SK-N-SH (cell line): ENCODE measurements at regions not wholly inside any gene's neighbourhood (a gene's known extent, or its start where the extent isn't known, plus 50 kb on each side); places are given as distances from the start of the nearest gene placed in this dataset.

Source experiments
- CTCF ChIA-PET: fragments of 300-600, 350-600 bp; formaldehyde crosslinking; extraction: SDS; loops from one replicate; lab custom pipeline; 2021; lab: Yijun Ruan, JAX
- POLR2A ChIA-PET: fragments of 350-600 bp; sonication (Branson Sonifier 250); formaldehyde crosslinking; extraction: SDS; loops from one replicate; lab custom pipeline; 2020; ENCODE audit warnings: antibody characterized with exemption, inconsistent platforms; lab: Yijun Ruan, JAX
- DNase-seq: peaks from one replicate; pipeline ENCODE4 v3.0.0; 2012
- H2AFZ ChIP-seq: fragments of 200-600 bp; sonication (generic); 2 replicates; pipeline ENCODE4 v1.8.1; 2016; ENCODE audit warnings: antibody characterized with exemption, mild to moderate bottlenecking, low read depth
- H3F3A ChIP-seq: fragments of 200-600 bp; sonication (generic); replicated peaks from 2 replicates; pipeline ENCODE3; 2016; ENCODE audit warnings: antibody characterized with exemption, mild to moderate bottlenecking; ENCODE audit not compliant: insufficient read depth
- H3K27ac ChIP-seq, 2 experiments: fragments of 200-500 bp in 1 of 2; fragments of 200-600 bp in 1 of 2; sonication (Bioruptor generic) in 1 of 2; sonication (generic), shearing (Covaris generic) in 1 of 2; 2 replicates each; pipeline versions ENCODE4 v1.5.1 to v1.6.1; 2014 to 2016; ENCODE audit warnings: low read depth in 2 of 2, inconsistent platforms in 1 of 2, low read length in 1 of 2, mild to moderate bottlenecking in 1 of 2, mixed read lengths in 1 of 2
- H3K27me3 ChIP-seq: fragments of 200-600 bp; sonication (generic), shearing (Covaris generic); 2 replicates; pipeline ENCODE4 v1.6.1; 2016; ENCODE audit warnings: mixed run types; ENCODE audit not compliant: insufficient read depth
- H3K36me3 ChIP-seq, 2 experiments: fragments of 200-500 bp in 1 of 2; fragments of 200-600 bp in 1 of 2; sonication (Bioruptor generic) in 1 of 2; sonication (generic) in 1 of 2; replicated peaks in 1 of 2; 2 replicates each; pipeline versions ENCODE3 to v1.5.1; 2014 to 2016; ENCODE audit warnings: low read length in 1 of 2, mild to moderate bottlenecking in 1 of 2; ENCODE audit not compliant: insufficient read depth in 2 of 2, control insufficient read depth in 1 of 2
- H3K4me1 ChIP-seq, 2 experiments: fragments of 200-500 bp in 1 of 2; fragments of 200-600 bp in 1 of 2; sonication (Bioruptor generic) in 1 of 2; sonication (generic), shearing (Covaris generic) in 1 of 2; 2 replicates each; pipeline versions ENCODE4 v1.5.1 to v1.6.1; 2014 to 2016; ENCODE audit warnings: low read depth in 1 of 2, low read length in 1 of 2, mixed run types in 1 of 2; ENCODE audit not compliant: insufficient read depth in 2 of 2, control insufficient read depth in 1 of 2
- H3K4me2 ChIP-seq: fragments of 200-600 bp; sonication (generic), shearing (Covaris generic); 2 replicates; pipeline ENCODE4 v1.6.1; 2017; ENCODE audit warnings: mixed run types
- H3K4me3 ChIP-seq, 2 experiments: fragments of 200-500 bp in 1 of 2; fragments of 200-600 bp in 1 of 2; sonication (Bioruptor generic) in 1 of 2; sonication (generic), shearing (Covaris generic) in 1 of 2; 2 replicates each; pipeline versions ENCODE4 v1.5.1 to v1.8.1; 2014 to 2016; ENCODE audit warnings: low read depth in 2 of 2, inconsistent platforms in 1 of 2, low read length in 1 of 2, mild to moderate bottlenecking in 1 of 2, mixed read lengths in 1 of 2, moderate library complexity in 1 of 2
- H3K79me2 ChIP-seq: fragments of 200-600 bp; sonication (generic); 2 replicates; pipeline ENCODE4 v1.8.1; 2017; ENCODE audit warnings: mild to moderate bottlenecking; ENCODE audit not compliant: insufficient read depth
- H3K9ac ChIP-seq: fragments of 200-600 bp; sonication (generic); 2 replicates; pipeline ENCODE4 v1.6.1; 2017; ENCODE audit warnings: mixed run types
- H3K9me2 ChIP-seq: fragments of 200-600 bp; sonication (generic); 2 replicates; pipeline ENCODE4 v1.6.1; 2017; ENCODE audit warnings: mixed run types
- H3K9me3 ChIP-seq: fragments of 200-600 bp; sonication (generic); 2 replicates; pipeline ENCODE4 v1.6.1; 2017; ENCODE audit warnings: mixed run types, mild to moderate bottlenecking, moderate library complexity
- H4K20me1 ChIP-seq: fragments of 200-600 bp; sonication (generic); 2 replicates; pipeline ENCODE4 v1.6.1; 2017; ENCODE audit warnings: mild to moderate bottlenecking, mixed run types; ENCODE audit not compliant: insufficient read depth
- EZH2phosphoT487 ChIP-seq: fragments of 200-600 bp; sonication (generic); IDR thresholded peaks from 2 replicates; pipeline ENCODE4 v1.6.1; 2017; ENCODE audit warnings: low read depth, mixed run types, mild to moderate bottlenecking, antibody characterized with exemption, moderate library complexity, borderline replicate concordance
- FOXJ3 ChIP-seq: sonication (generic); formaldehyde crosslinking; IDR thresholded peaks from 2 replicates; pipeline ENCODE4 v1.5.1; 2020; ENCODE audit warnings: mild to moderate bottlenecking, missing genetic modification reagents
- GATA2 ChIP-seq: sonication (generic); formaldehyde crosslinking; IDR thresholded peaks from 2 replicates; pipeline ENCODE4 v1.5.0; 2020; ENCODE audit warnings: mild to moderate bottlenecking, missing genetic modification reagents
- MXI1 ChIP-seq: IDR thresholded peaks from 2 replicates; pipeline ENCODE4 v1.6.1; 2012; ENCODE audit warnings: mild to moderate bottlenecking, low read depth, low read length, improper control_type of control experiment
- NFIC ChIP-seq: IDR thresholded peaks from 2 replicates; pipeline ENCODE4 v1.4.0; 2012; ENCODE audit warnings: borderline replicate concordance
- NRF1 ChIP-seq: IDR thresholded peaks from 2 replicates; pipeline ENCODE4 v1.6.1; 2012; ENCODE audit warnings: low read depth, mild to moderate bottlenecking, low read length
- POLR2AphosphoS5 ChIP-seq: IDR thresholded peaks from 2 replicates; pipeline ENCODE4 v1.6.1; 2012; ENCODE audit warnings: low read depth, low read length
- RCOR1 ChIP-seq: fragments of 150-350 bp; IDR thresholded peaks from 2 replicates; pipeline ENCODE4 v1.6.1; 2017; ENCODE audit warnings: antibody characterized with exemption, low read length
- REST ChIP-seq: IDR thresholded peaks from 2 replicates; pipeline ENCODE4 v1.6.1; 2012; ENCODE audit warnings: mild to moderate bottlenecking, low read depth, low read length, moderate library complexity
- SIN3A ChIP-seq: IDR thresholded peaks from 2 replicates; pipeline ENCODE4 v1.6.1; 2012; ENCODE audit warnings: low read depth, mild to moderate bottlenecking, low read length, moderate library complexity, borderline replicate concordance
- SMC3 ChIP-seq: IDR thresholded peaks from 2 replicates; pipeline ENCODE4 v1.6.1; 2012; ENCODE audit warnings: low read depth, low read length, improper control_type of control experiment
- TAF1 ChIP-seq: IDR thresholded peaks from 2 replicates; pipeline ENCODE4 v1.6.1; 2012; ENCODE audit warnings: low read depth, mild to moderate bottlenecking, low read length, moderate library complexity, borderline replicate concordance
- TCF12 ChIP-seq: IDR thresholded peaks from 2 replicates; pipeline ENCODE4 v1.4.0; 2012
- YY1 ChIP-seq: IDR thresholded peaks from 2 replicates; pipeline ENCODE4 v1.4.0; 2012; ENCODE audit warnings: low read depth, mild to moderate bottlenecking
- WGBS: methylation state at CpG from one replicate; pipeline ENCODE4 v1.1.6; 2017; ENCODE audit warnings: low lambda C conversion rate; 5-methylcytosine and 5-hydroxymethylcytosine counted together
- TF ChIP-seq, protein P1 (sequence below): fragments of 200-600 bp; sonication (generic); IDR thresholded peaks from 2 replicates; pipeline ENCODE4 v1.6.1; 2017; ENCODE audit warnings: antibody characterized with exemption, mild to moderate bottlenecking, moderate library complexity
- TF ChIP-seq, protein P2 (sequence below): fragments of 150-350 bp; IDR thresholded peaks from 2 replicates; pipeline ENCODE4 v1.6.1; 2017; ENCODE audit warnings: antibody characterized with exemption, low read length, low read depth, borderline replicate concordance
- TF ChIP-seq, protein P3 (sequence below): IDR thresholded peaks from 2 replicates; pipeline ENCODE4 v1.4.0; 2012; ENCODE audit warnings: low read depth, borderline replicate concordance
- TF ChIP-seq, protein P4 (sequence below): IDR thresholded peaks from 2 replicates; pipeline ENCODE4 v1.4.0; 2012; ENCODE audit warnings: low read depth

DNA sequence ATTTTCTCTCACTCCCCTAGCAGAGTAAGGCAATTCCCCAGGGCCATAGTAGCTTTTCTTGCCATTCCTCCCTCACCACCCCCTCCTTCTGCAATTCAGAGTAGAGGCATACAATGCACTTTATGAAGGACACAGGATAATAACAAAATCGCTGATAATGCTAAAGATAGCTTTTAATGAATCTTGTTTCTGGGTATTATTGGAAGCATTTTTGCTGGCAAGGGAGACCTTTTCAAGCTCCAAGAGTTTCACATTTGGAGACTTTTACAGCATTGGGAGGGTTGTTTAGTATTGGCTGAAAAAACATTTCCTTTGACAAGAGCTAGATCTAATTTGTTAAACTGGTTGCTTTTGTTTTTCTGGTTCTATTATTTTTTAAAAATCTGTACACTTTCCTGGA lies 573.0 kb upstream of the C16orf82 start (continued):
- TF ChIP-seq, protein P1, sequence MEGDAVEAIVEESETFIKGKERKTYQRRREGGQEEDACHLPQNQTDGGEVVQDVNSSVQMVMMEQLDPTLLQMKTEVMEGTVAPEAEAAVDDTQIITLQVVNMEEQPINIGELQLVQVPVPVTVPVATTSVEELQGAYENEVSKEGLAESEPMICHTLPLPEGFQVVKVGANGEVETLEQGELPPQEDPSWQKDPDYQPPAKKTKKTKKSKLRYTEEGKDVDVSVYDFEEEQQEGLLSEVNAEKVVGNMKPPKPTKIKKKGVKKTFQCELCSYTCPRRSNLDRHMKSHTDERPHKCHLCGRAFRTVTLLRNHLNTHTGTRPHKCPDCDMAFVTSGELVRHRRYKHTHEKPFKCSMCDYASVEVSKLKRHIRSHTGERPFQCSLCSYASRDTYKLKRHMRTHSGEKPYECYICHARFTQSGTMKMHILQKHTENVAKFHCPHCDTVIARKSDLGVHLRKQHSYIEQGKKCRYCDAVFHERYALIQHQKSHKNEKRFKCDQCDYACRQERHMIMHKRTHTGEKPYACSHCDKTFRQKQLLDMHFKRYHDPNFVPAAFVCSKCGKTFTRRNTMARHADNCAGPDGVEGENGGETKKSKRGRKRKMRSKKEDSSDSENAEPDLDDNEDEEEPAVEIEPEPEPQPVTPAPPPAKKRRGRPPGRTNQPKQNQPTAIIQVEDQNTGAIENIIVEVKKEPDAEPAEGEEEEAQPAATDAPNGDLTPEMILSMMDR, result no peak
- TF ChIP-seq POLR2AphosphoS5 (no peak), EZH2phosphoT487 (no peak)
- TF ChIP-seq, protein P2, sequence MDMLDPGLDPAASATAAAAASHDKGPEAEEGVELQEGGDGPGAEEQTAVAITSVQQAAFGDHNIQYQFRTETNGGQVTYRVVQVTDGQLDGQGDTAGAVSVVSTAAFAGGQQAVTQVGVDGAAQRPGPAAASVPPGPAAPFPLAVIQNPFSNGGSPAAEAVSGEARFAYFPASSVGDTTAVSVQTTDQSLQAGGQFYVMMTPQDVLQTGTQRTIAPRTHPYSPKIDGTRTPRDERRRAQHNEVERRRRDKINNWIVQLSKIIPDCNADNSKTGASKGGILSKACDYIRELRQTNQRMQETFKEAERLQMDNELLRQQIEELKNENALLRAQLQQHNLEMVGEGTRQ, result no peak
- TF ChIP-seq, all 33 proteins: peak for 0

DNA sequence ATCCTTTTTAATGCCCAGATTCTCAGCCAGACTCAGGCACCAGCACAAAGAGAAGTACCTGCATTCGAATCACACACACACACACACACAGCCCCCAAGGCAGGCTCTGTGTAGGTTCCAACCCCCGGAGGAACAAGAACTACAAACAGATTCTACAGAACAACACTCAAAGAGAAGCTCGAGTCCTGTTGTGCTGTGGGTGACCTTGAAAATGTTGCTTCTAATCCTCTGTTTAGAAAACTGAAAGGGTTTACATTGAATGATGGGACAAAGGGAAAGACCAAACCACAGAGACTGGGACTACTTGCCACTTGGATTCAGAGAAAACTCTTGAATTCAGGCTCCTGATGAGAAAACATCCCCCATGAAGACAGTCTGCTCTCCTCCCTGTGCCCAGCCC lies 568.8 kb upstream of the C16orf82 start:
- H3K4me3 ChIP-seq, result no peak overlapping the region
- ChIA-PET POLR2A (no interaction called here), CTCF (no interaction called here)
- H3K9me2 ChIP-seq, result no peaks in the 10 kb centered on the region
- H3K36me3 ChIP-seq, result no peaks in the 10 kb centered on the region
- H4K20me1 ChIP-seq, result no peaks in the 10 kb centered on the region
- H3K9ac ChIP-seq, result no peak overlapping the region
- no peak overlapping the region for H2AFZ ChIP-seq
- no peaks in the 10 kb centered on the region for H3F3A ChIP-seq
- no peaks in the 10 kb centered on the region for H3K79me2 ChIP-seq
- H3K9me3 ChIP-seq, result no peaks in the 10 kb centered on the region
- no peaks in the 10 kb centered on the region for H3K27me3 ChIP-seq
- H3K27ac ChIP-seq, result no peak overlapping the region
- no peak for DNase-seq
- TF ChIP-seq NRF1 (no peak), YY1 (no peak), RCOR1 (no peak), SMC3 (no peak), TCF12 (no peak), EZH2phosphoT487 (no peak)
- TF ChIP-seq, protein P2, result no peak
- TF ChIP-seq, all 33 proteins: peak for 0
- 0% methylated on average over 3 of the region's 3 CpGs for WGBS
- Histone ChIP-seq H3K4me1 (no peaks in the 10 kb centered on the region), H3K4me2 (no peak overlapping the region)

GRCh38 chr16:26500326-26500725 lies 566.4 kb upstream of the C16orf82 start:
- no peak for DNase-seq
- Histone ChIP-seq H2AFZ (no peak overlapping the region), H3K27ac (no peak overlapping the region), H3K79me2 (no peaks in the 10 kb centered on the region), H3F3A (no peaks in the 10 kb centered on the region), H4K20me1 (no peaks in the 10 kb centered on the region), H3K36me3 (no peaks in the 10 kb centered on the region), H3K9me3 (no peaks in the 10 kb centered on the region), H3K4me2 (no peak overlapping the region), H3K4me1 (no peaks in the 10 kb centered on the region), H3K9me2 (no peaks in the 10 kb centered on the region), H3K9ac (no peak overlapping the region), H3K4me3 (no peak overlapping the region; a peak in 1 of 4 replicates), H3K27me3 (no peaks in the 10 kb centered on the region)
- 40% methylated on average over 6 of the region's 6 CpGs for WGBS
- POLR2A ChIA-PET, result no interaction called here
- CTCF ChIA-PET, result no interaction called here
- TF ChIP-seq YY1 (no peak), GATA2 (no peak), NFIC (no peak), TAF1 (no peak), MXI1 (no peak), SIN3A (no peak), POLR2AphosphoS5 (no peak), FOXJ3 (no peak), REST (no peak)
- TF ChIP-seq, protein P3, sequence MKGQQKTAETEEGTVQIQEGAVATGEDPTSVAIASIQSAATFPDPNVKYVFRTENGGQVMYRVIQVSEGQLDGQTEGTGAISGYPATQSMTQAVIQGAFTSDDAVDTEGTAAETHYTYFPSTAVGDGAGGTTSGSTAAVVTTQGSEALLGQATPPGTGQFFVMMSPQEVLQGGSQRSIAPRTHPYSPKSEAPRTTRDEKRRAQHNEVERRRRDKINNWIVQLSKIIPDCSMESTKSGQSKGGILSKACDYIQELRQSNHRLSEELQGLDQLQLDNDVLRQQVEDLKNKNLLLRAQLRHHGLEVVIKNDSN, result no peak
- TF ChIP-seq, protein P4, sequence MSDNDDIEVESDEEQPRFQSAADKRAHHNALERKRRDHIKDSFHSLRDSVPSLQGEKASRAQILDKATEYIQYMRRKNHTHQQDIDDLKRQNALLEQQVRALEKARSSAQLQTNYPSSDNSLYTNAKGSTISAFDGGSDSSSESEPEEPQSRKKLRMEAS, result no peak
